Left lung (tissue), 4 donors: ENCODE measurements at regions not wholly inside any gene's neighbourhood (a gene's known extent, or its start where the extent isn't known, plus 50 kb on each side); places are given as distances from the start of the nearest gene placed in this dataset.
A peak's percentile ranks its signal among the peaks of the same experiment; 100 is the strongest.
"Not testable (repeated sequence)": the region's sequence is repeated elsewhere in the genome, so short reads cannot be mapped to it uniquely, and the experiment has no call there.

Source experiments
- ATAC-seq: fragments of 200-7000 bp; cut with Tn5 transposase; one replicate; pipeline ENCODE4 v1.9.1; 2020; ENCODE audit warnings: moderate library complexity
- DNase-seq, 4 donors: peaks; one replicate each; pipeline ENCODE4 v3.0.0-alpha.2; 2013 to 2020
- H3K27ac ChIP-seq, 2 donors: fragments of 200-600 bp; sonication (generic) in 1 of 2; one replicate each; pipeline versions ENCODE4 v1.5.0 to v1.8.0; 2020 to 2021
- H3K27me3 ChIP-seq, 2 donors: fragments of 200-600 bp; sonication (generic) in 1 of 2; one replicate each; pipeline versions ENCODE4 v1.5.0 to v1.8.0; 2020 to 2021
- H3K36me3 ChIP-seq, 2 donors: fragments of 200-600 bp; sonication (generic) in 1 of 2; one replicate each; pipeline versions ENCODE4 v1.5.0 to v1.8.0; 2020 to 2021
- H3K4me1 ChIP-seq, 2 donors: fragments of 200-600 bp; one replicate each; pipeline ENCODE4 v1.8.0; 2021
- H3K4me3 ChIP-seq, 2 donors: fragments of 200-600 bp; sonication (generic) in 1 of 2; one replicate each; pipeline versions ENCODE4 v1.5.0 to v1.8.0; 2020 to 2021; ENCODE audit warnings: mild to moderate bottlenecking in 1 of 2
- H3K9me3 ChIP-seq, 2 donors: fragments of 200-600 bp; sonication (generic) in 1 of 2; one replicate each; pipeline versions ENCODE4 v1.5.0 to v1.8.0; 2020 to 2021
- CTCF ChIP-seq, 2 donors: fragments of 200-600 bp; sonication (generic) in 1 of 2; IDR thresholded peaks; one replicate each; pipeline versions ENCODE4 v1.5.0 to v1.8.0; 2021; ENCODE audit warnings: antibody characterized with exemption in 2 of 2
- intact Hi-C, 2 donors: fragments of 100-400 bp; cut with DNase I; formaldehyde crosslinking; loops; one replicate each; pipeline versions ENCODE4 v1.11.2 to v1.14.2; 2022
- donor health status: DM: no; HTN: yes; CAD: no.
- donor health status: DM: no; HTN: no; CAD: no.

- DNase-seq (no peak), ATAC-seq (no peak)
- no peaks in the 10 kb centered on the region for H3K36me3 ChIP-seq
- H3K27ac ChIP-seq: no peak overlapping the region
- H3K4me1 ChIP-seq: no peaks in the 10 kb centered on the region
- TF ChIP-seq CTCF (IDR thresholded peaks at IDR 0.05): no peak
- no peak overlapping the region for H3K4me3 ChIP-seq
- H3K9me3 ChIP-seq: no peaks in the 10 kb centered on the region
- H3K27me3 ChIP-seq: peaks cover 0 to 11% of the 10 kb centered on the region in 2 donors
- intact Hi-C loops: no loop called here
These were observed 225.3 kb upstream of the PRSS1 start for GRCh38 chr7:142523821-142524460.

- H3K27me3 ChIP-seq: no peaks in the 10 kb centered on the region
- TF ChIP-seq CTCF (IDR thresholded peaks at IDR 0.05): no peak
- H3K27ac ChIP-seq: no peak overlapping the region
- H3K9me3 ChIP-seq: no peaks in the 10 kb centered on the region
- H3K36me3 ChIP-seq: no peaks in the 10 kb centered on the region
- no peak for ATAC-seq
- H3K4me1 ChIP-seq: no peaks in the 10 kb centered on the region
- intact Hi-C loops: no loop called here
- no peak for DNase-seq
- no peak overlapping the region for H3K4me3 ChIP-seq
These were observed 226.5 kb upstream of the PRSS1 start for GRCh38 chr7:142522735-142523134.

DNA sequence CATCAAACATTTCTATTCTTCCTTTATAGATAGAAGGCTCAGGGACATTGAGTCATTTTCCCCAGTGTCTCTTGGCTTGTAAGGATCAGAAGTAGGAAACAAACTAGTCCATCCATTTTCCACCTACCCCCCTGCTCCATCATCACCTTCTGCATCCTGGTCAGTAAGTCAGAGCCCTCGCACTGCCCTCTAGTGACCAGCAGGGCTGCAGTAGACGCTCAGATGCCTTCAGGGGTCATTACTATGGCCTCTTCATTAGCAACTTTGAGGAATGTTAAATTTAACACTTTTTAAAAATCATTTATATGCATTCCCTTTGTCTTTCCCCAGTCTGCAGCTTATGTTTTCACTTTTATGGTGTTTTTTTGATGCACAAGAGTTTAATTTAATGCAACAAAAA, 228.4 kb upstream of the PRSS1 start:
- H3K36me3 ChIP-seq, intact Hi-C loops, H3K4me3 ChIP-seq, H3K27me3 ChIP-seq, DNase-seq, H3K27ac ChIP-seq, H3K9me3 ChIP-seq, H3K4me1 ChIP-seq: not testable (repeated sequence)
- peak; percentile 53 for ATAC-seq
- peak in 1 of 2 donors; percentile 28 for TF ChIP-seq CTCF (IDR thresholded peaks at IDR 0.05)

DNA sequence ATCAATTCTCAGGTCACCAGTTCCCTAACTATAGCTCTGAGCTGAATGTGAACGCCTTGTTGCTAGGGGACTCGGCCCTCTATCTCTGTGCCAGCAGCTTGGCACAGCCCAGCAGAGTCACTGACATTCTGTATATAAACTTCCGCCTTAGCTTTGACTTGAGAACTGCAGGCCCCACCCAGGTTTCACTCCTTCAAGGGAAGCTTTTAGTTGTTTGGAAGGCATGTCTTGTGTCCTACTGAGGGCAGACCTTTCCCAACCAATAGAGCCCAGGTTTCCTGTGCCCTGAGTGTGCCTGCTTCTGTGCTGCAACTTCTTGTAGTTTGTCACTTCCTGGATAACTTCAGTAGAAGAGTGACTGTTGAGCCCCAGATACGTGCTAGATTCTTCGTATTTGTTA, 228.8 kb upstream of the PRSS1 start:
- intact Hi-C loops, H3K4me3 ChIP-seq, H3K4me1 ChIP-seq, ATAC-seq, DNase-seq, H3K27ac ChIP-seq, H3K27me3 ChIP-seq, H3K36me3 ChIP-seq, H3K9me3 ChIP-seq: not testable (repeated sequence)

DNA sequence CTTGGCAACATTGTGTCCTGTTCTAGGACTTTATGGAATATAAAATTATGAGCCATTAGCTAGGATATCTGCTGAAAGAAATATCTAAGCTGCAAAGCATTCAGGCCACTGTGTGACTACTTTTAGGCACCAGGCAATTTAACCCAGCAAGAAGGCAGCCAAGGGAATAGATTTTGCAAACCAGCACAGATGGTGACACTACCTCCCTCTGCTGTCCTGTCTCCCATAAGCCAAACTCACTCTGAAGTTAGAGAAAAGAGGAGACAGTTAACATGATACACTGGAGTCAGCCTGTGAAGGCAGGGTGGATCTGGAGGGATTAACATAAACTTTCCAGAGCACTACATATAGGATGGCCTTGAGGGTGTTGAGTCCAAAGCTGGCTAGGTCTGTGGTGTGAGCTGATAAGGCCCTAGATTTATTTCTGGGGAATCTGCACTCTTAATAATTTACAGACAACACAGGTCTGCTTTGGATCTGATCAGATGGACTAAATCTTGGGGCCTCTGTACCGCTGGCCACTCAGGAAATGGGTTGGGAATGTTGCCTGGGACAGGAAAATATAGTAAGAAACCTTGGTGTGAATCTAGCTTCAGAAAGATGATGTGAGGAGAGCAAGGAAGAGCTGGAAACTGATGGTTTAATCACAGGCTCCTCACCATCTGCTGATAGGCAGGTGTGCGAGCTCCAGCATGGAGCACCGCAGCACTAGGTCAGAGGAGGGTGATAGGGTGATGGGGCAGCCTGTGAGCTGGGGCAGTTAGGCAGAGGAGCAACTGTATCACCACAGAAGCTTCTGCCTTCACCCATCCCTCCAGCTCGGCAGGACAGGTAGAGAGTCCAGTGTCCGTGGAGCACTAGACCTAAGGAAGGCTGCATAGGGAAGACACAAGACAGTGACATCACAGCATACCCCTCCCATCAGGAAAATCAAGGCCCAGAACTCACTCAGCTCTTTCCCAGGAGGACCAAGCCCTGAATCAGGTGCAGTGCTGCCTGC, 229.9 kb upstream of the PRSS1 start:
- Histone ChIP-seq H3K9me3 (no peaks in the 10 kb centered on the region), H3K27me3 (no peaks in the 10 kb centered on the region), H3K27ac (no peak overlapping the region), H3K36me3 (no peaks in the 10 kb centered on the region), H3K4me3 (no peak overlapping the region), H3K4me1 (peaks cover 0 to 4% of the 10 kb centered on the region in 2 donors)
- no peak for ATAC-seq
- no peak for TF ChIP-seq CTCF (IDR thresholded peaks at IDR 0.05)
- intact Hi-C loops: no loop called here
- no peak for DNase-seq
